ENCODE measurements at regions not wholly inside any gene's neighbourhood (a gene's known extent, or its start where the extent isn't known, plus 50 kb on each side); places are given as distances from the start of the nearest gene placed in this dataset.

DNA sequence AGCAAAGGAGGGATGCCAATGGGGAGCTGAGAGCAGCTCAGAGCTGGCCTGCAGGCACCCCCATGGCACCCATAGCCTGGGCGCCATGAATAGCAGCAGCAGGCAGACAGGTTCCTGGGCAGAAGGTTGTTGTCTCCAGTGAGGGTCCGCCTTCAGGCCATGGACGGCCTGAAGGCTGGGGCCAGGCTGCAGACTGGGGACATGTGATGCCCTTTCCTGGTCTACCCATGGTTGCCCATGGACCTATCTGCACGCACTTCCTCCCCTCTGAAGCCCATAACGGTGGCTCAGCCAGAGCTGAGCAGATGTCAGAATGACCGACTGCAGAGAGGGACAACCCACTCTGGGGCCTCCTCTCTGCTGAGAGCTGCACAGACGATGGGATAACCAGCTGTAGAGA, 256.8 kb downstream of the PLOD2 start:
- Histone ChIP-seq H2AK5ac (ENCODE audit: insufficient read length, low read length) (no peak overlapping the region), H3K4me2 (ENCODE audit: insufficient read depth, insufficient read length, low read length) (no peak overlapping the region), H2AFZ (ENCODE audit: low read length) (no peak overlapping the region), H3K18ac (ENCODE audit: insufficient read length, low read depth, low read length) (no peak overlapping the region), H2BK120ac (ENCODE audit: low read depth, low read length, poor library complexity, severe bottlenecking) (no peak overlapping the region), H3K56ac (ENCODE audit: insufficient read length, low read depth, low read length) (no peak overlapping the region), H3K79me2 (ENCODE audit: insufficient read depth, low read length) (no peaks in the 10 kb centered on the region), H3K14ac (ENCODE audit: insufficient read depth, low read length) (no peak overlapping the region), H4K5ac (ENCODE audit: insufficient read length, low read depth, low read length) (no peak overlapping the region), H3K27me3 (ENCODE audit: insufficient read depth, low read length) (no peaks in the 10 kb centered on the region), H2BK20ac (ENCODE audit: low read depth, low read length, poor library complexity, severe bottlenecking) (no peak overlapping the region), H3K27ac (ENCODE audit: insufficient read length, low read depth, low read length) (no peak overlapping the region), H3K4ac (ENCODE audit: low read depth, low read length) (no peak overlapping the region), H2BK15ac (ENCODE audit: low read depth, low read length) (no peak overlapping the region), H3K79me1 (ENCODE audit: insufficient read depth, low read depth, low read length, poor library complexity, severe bottlenecking) (no peaks in the 10 kb centered on the region), H4K91ac (ENCODE audit: insufficient read length, low read depth, low read length) (no peak overlapping the region), H3K9me3 (ENCODE audit: control insufficient read depth, low read depth, low read length) (no peaks in the 10 kb centered on the region), H4K20me1 (ENCODE audit: control insufficient read depth, insufficient read depth, insufficient read length) (no peaks in the 10 kb centered on the region), H2BK12ac (ENCODE audit: insufficient read length, low read depth, low read length) (no peak overlapping the region), H4K8ac (replicated peaks; ENCODE audit: insufficient read length, low read depth, low read length) (no peak overlapping the region), H2BK5ac (ENCODE audit: insufficient read length, low read length) (no peak overlapping the region), H3K9ac (ENCODE audit: extremely low read depth, insufficient read length, low read length) (no peak overlapping the region), H3T11ph (ENCODE audit: low read length) (no peak overlapping the region), H3K23ac (ENCODE audit: insufficient read length, low read depth, low read length) (no peak overlapping the region), H3K23me2 (ENCODE audit: insufficient read length, low read depth, low read length, poor library complexity, severe bottlenecking) (no peaks in the 10 kb centered on the region), H3K4me1 (ENCODE audit: insufficient read depth, low read length) (no peaks in the 10 kb centered on the region; the same call in 1 of the 2 replicates)
- no CpG with 5 or more reads among the region's 7 CpGs for WGBS (ENCODE audit: extremely low coverage, insufficient read length, low lambda C conversion rate)
- H3K4me3 Mint-ChIP-seq = no peak overlapping the region
- peaks cover 9 to 10% of the 10 kb centered on the region in 2 experiments for H3K4me1 Mint-ChIP-seq
- H3K9me3 Mint-ChIP-seq = no peaks in the 10 kb centered on the region; a peak in 1 of 5 replicates
- H3K27ac Mint-ChIP-seq = no peak overlapping the region
- no peaks in the 10 kb centered on the region for H3K27me3 Mint-ChIP-seq (ENCODE audit: low read depth)
- no peak for DNase-seq
- TF ChIP-seq, protein P1, sequence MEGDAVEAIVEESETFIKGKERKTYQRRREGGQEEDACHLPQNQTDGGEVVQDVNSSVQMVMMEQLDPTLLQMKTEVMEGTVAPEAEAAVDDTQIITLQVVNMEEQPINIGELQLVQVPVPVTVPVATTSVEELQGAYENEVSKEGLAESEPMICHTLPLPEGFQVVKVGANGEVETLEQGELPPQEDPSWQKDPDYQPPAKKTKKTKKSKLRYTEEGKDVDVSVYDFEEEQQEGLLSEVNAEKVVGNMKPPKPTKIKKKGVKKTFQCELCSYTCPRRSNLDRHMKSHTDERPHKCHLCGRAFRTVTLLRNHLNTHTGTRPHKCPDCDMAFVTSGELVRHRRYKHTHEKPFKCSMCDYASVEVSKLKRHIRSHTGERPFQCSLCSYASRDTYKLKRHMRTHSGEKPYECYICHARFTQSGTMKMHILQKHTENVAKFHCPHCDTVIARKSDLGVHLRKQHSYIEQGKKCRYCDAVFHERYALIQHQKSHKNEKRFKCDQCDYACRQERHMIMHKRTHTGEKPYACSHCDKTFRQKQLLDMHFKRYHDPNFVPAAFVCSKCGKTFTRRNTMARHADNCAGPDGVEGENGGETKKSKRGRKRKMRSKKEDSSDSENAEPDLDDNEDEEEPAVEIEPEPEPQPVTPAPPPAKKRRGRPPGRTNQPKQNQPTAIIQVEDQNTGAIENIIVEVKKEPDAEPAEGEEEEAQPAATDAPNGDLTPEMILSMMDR (conservative IDR thresholded peaks at IDR 0.05) = no peak
- no peaks in the 10 kb centered on the region for H3K36me3 Mint-ChIP-seq (ENCODE audit: insufficient read depth in 1 of 3, low read depth in 3 of 3)

Data from H9 (cell line).